Dedifferentiated amniotic fluid mesenchymal stem cell (primary cell): ENCODE measurements at regions not wholly inside any gene's neighbourhood (a gene's known extent, or its start where the extent isn't known, plus 50 kb on each side); places are given as distances from the start of the nearest gene placed in this dataset.
"Not testable (repeated sequence)": the region's sequence is repeated elsewhere in the genome, so short reads cannot be mapped to it uniquely, and the experiment has no call there.

Source experiments
- DNase-seq: peaks from one replicate; pipeline ENCODE4 v3.0.0-alpha.2; 2016; ENCODE audit errors: extremely low spot score

GRCh38 chr16:60013076-60013475 lies 1279.0 kb upstream of the GOT2 start:
- no peak for DNase-seq

DNA sequence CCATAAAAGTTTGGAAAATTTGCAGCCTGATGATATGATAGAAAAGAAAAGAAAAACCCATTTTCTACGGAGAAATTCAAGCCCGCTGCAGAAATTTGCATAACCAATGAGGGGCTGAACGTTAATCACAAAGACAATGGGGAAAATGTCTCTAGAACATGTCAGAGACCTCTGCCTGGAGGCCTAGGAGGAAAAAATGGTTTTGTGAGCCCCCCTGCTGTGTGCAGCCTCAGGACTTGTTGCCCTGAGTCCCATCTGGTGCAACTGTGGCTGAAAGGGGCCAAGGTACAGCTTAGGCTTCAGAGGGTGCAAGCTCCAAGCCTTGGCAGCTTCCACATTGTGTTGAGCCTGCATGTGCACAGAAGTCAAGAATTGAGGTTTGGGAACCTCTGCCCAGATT lies 1267.4 kb upstream of the GOT2 start:
- no peak for DNase-seq

DNA sequence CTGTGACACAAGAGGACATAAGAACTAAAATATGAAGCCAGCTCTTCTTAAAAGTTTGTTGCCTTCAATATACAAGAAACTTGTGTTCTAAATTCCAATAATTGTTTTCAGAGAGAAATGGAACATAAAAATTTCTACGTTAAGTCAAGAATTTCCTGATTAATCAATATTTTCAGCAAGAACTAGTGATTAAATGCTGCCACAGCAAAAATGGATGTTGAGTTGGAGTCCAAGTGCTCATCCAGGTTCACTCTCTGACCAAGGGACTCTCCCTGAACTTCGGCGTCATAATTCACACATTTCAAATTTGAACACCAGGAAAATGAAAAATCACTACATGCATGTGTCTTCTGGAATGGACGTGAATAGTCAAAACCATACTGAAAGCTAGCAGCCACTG lies 1263.6 kb upstream of the GOT2 start:
- no peak for DNase-seq

DNA sequence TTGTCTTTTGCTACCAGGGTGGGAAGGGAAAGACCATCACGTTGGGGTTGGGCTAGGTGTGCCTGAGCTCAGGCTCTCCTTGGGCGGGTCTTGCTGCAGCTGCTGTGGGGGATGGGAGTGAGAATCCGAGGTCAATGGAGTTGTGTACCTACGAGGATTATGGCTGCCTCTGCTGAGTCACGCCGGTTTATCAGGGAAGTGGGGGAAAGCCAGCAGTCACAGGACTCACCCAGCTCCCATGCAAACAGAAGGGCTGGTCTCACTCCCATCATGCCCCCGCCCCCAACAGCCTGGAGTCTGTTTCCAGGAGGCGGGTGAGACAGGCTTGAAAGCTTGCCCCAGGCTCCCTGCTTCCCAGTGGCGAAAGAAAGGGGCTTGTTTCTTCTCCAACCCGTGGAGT lies 1259.0 kb upstream of the GOT2 start:
- DNase-seq: no peak

DNA sequence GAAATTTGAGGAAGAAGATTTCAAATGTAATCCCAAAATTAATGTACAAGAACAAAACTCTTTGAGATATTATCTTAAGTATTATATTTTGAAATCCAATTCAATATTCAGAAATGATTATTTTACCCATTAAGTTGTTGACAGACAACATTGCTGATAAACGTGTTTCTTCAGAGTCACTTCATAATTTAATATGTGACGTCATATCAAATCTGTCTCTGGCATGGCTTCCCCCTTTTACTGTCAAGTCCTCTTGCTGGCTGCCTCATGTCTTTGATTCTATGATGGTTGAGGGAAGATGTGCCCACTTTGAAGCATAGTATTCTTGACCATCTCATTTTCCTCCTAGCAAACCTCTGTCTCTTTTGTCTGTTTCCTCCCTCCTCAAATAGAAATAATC lies 1257.1 kb upstream of the GOT2 start:
- no peak for DNase-seq

- DNase-seq: no peak
Observed at GRCh38 chr16:59988591-59988990, 1254.5 kb upstream of the GOT2 start.

DNA sequence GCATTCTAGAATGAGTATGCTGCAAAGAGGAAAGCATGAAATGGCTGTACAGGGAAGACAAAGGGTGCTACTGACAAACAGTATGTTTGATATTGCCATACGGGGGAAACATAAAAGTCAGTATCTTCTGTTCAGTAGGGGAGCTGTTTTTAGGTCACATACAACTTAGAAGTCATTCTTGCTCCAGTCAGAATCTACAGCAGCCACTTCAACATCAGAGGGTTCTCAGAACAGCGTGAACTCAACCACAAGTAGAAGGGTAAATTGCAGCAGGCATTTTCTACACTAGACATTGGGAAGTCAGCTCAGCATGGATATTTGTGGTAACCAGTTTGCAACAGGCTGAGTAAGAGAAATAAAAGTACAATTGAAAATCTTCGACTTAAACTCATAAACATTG lies 1241.8 kb upstream of the GOT2 start:
- DNase-seq: no peak

DNA sequence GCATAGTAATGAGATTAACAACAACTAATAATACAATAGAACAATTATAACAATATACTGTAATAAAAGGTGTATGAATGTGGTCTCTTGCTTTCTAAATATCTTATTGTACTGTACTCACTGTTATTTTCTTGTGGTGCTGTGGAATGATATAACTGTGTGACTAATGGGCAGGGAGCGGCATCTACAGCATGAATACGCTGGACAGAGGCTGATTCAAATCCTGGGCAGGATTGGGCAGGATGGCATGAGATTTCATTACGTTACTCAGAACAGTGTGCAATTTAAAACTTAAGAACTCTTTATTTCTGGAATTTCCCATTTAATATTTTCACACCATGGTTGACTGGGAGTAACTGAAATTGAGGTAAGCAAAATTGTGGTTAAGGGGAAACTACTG lies 1239.8 kb upstream of the GOT2 start:
- no peak for DNase-seq

DNA sequence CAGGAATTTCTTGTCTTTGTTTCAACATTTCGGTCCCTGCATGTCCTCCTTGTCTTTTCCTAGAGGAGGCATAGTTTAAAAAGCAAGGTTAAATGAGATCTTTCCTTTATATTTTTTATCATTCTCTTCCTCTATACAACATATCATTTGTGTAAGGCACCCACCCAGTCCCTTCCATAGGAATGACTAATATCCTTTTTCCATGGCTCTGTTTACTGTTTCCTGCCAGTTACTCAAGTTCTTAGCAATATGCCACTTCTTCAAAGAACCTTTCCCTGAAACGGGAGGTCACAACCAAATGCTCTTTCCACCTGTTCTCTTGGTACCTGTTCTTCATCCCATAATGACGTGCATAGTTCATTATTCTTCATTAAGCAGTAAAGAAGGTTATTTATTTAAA lies 1237.1 kb upstream of the GOT2 start:
- no peak for DNase-seq

- DNase-seq: no peak
Observed at GRCh38 chr16:59964232-59964924, 1230.3 kb upstream of the GOT2 start.

GRCh38 chr16:59959311-59959710 lies 1225.2 kb upstream of the GOT2 start:
- DNase-seq: no peak

DNA sequence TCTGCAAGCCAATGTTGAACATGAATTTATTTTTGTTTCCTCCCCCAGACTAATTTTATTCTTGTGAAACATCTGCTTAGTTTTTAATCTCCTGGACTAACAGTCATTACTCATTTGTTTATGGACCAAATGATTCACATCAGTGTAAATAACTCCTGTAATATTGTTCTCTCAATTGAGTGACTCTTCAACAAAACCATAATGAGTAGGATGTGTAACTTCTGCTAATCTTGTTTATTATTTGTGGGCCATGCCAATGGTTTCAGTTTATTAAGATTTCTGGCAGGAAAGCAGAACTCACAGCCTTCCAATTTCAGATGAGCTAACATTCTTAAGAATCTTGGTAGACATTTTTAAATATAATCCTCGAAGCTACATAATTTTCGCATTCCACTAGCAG lies 1216.3 kb upstream of the GOT2 start:
- no peak for DNase-seq

GRCh38 chr16:59944041-59944440 lies 1209.9 kb upstream of the GOT2 start:
- DNase-seq: not testable (repeated sequence)

DNA sequence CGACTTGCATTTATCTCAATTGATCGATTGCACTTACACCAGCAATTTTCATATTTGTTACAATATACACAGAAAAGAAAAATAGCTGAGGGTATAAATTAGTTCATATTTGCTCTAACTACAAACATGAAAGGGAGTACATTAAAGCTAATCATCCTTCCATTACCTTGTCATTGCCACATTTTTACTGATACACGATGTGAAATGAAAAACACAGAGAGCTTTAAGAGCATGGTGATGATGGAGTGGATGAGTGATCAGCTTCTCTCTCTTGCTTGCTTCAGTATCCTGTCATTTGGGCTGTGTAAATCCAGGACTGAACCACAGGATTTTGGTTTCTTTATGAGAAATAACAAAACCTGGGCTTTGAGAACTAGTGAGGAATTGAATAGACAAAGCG lies 1207.5 kb upstream of the GOT2 start:
- DNase-seq: no peak

- DNase-seq: no peak
Observed at GRCh38 chr16:59920054-59920453, 1185.9 kb upstream of the GOT2 start.

- DNase-seq: no peak
Observed at GRCh38 chr16:59913666-59914065, 1179.5 kb upstream of the GOT2 start.

- no peak for DNase-seq
Observed at GRCh38 chr16:59909262-59909661, 1175.1 kb upstream of the GOT2 start.

DNA sequence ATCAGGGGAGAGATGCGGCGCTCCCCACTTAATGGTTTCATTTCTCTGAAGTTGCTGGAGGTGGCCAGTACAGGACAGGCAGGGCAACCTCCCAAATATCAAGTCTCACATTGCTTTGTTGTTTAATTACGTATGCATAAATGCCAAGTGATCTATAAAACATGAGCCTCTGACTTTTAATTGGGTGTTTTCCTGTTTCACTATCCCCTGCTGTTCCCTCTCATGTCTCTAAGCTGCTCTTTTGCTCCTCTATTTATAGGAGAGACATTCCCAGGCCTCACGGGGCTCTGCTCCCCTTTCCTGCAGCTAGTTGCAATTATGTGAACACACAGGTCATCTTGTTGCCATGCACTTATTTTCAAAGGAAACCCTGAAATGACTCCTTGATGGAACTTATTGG lies 1173.5 kb upstream of the GOT2 start:
- DNase-seq: no peak

GRCh38 chr16:59905606-59906005 lies 1171.5 kb upstream of the GOT2 start:
- no peak for DNase-seq

- no peak for DNase-seq
Observed at GRCh38 chr16:59905131-59905530, 1171.0 kb upstream of the GOT2 start.

GRCh38 chr16:59899940-59900339 lies 1165.8 kb upstream of the GOT2 start:
- DNase-seq: no peak

DNA sequence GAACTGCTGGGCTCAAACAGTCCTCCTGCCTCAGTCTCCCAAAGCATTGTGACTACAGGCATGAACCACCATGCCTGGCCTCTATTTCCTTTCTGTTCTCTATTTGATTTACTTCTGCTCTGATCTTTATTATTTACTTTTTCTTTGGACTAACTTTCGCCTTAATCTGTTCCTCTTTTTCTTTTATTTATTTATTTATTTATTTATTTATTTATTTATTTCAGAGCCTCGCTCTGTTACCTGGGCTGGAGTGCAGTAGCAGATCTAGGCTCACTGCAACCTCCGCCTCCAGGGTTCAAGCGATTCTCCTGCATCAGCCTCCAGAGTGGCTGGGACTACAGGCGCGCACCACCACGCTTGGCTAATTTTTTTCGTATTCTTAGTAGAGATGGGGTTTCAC lies 1158.3 kb upstream of the GOT2 start:
- no peak for DNase-seq

DNA sequence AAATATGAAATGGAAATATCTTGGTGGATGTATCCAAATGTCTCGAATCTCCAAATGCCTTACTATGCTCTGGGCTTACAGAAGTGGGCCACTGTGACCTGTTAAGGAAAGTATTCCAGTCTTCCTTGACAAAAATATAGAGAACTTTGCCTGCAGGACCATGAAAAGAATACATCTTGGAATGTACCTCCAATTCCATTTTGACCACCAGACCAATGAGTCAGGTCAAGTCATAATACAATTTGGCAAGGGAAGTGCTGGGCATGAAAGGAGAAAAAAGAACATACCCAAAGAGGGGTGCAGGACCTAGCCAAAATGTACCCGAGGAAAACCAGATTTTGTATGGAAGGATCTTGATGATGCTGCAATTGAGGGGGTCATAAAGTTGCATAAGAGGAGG lies 1153.7 kb upstream of the GOT2 start:
- no peak for DNase-seq

DNA sequence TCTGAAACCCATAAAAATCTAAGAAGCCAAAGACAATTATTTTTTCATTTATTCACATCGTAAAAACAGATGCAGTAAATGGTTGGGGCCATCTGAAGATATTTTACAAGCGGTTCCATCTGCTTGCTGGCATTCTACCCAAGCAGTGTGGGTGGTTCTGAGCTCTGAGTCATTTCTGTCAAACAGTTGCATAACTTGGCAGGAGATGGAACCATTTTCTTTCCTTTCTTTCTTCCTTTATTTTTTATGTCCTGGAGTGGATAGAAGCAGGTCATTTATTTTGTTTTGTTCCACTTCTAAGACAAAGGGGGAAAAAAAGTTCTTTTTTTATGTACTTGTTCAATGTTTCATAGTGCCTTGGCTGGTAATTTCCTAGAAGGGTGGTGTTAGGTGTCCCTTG lies 1151.9 kb upstream of the GOT2 start:
- DNase-seq: no peak
